HS-5 (cell line): ENCODE measurements at regions not wholly inside any gene's neighbourhood (a gene's known extent, or its start where the extent isn't known, plus 50 kb on each side); places are given as distances from the start of the nearest gene placed in this dataset.

Source experiments
- DNase-seq: peaks from one replicate; pipeline ENCODE4 v3.0.0-alpha.2; 2012; ENCODE audit warnings: low read depth

DNA sequence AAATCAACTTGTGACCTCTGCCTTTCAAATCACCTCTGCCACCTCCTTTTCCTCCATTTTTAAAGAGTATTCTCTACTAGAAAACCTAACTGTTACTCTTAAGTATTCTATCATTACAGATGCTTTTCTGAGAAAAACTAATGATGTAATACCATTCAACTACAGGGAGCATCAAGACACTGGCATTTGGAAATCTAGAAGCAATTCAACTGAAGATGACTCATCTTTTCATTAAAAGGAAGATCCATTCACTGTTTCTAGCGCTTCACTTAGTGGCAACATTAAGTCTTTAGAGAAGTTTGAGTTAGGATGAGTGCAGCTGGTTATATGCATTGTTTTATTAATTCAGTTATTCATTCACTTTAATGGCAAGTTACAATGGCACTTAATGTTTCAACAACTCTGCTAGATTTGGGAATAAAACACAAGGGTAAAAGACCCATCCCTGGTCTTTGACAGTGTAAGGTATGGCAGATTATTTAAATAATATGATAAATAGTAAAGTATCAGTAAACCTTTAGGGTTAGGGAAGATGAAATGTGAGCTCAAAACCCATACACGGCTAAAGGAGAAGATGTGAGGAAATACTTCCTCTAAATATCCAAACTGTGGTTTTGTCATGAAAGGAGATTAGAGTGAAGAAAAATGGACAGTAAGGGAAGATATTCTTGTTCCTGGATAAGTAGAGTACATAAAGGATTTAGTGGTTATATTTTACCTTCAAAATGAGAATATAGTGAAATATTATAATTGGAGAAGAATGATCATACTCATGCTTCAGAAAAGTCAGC is 61.7 kb downstream of the KCNJ2 start:
- no peak for DNase-seq

DNA sequence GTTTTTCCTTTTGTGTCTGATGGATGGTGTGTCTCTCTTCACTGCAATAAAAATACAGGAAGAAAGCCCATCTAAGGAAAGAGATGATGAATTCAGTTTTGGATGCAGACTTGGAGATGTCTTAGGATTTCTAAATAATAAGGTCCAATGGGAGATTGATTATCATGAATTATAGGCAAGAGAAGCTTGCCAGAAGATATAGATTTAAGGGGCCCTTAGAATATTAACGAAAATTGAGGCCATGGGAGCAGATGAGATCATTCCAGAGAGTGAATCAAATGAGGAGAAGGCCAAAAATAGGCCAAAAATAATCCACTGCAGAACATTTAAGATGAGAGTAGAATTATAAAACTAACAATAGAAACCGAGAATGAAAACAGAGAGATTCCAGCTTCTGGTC is 63.1 kb downstream of the KCNJ2 start:
- DNase-seq: no peak

DNA sequence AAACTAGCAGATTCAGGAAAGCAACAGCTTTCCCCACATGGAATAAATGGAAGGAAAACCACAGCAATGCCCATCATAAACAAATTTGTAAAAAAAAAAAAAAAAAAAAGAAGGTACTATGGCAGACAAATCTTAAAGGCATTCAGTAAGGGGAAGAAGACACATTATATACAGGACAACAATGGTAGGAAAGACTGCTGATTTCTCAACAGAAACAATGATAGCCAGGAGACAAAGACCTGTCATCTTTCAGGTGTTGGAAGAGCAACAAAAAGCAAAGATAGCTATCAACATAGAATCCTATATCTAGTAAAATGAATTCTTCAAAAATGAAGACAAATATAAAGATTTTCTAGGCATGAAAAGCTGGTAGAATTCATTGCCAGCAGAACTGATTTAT is 65.9 kb downstream of the KCNJ2 start:
- no peak for DNase-seq

DNA sequence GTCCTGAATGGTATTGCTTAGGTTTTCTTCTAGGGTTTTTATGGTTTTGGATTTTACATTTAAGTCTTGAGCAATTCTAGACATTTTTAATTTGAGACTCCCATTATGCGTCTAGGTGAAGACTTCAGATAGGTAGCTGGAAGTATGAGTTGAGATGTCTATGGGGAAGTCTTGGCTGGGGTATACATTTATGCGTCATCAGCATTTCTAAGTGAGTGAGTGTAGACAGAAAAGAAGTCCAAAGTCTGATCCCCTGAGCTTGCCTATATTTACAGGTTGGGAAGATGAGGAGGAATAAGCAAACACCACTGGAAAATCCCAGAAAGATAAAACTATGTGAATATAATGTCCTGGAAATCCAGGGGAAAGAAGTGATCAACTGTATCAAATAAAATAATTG is 68.9 kb downstream of the KCNJ2 start:
- DNase-seq: no peak

DNA sequence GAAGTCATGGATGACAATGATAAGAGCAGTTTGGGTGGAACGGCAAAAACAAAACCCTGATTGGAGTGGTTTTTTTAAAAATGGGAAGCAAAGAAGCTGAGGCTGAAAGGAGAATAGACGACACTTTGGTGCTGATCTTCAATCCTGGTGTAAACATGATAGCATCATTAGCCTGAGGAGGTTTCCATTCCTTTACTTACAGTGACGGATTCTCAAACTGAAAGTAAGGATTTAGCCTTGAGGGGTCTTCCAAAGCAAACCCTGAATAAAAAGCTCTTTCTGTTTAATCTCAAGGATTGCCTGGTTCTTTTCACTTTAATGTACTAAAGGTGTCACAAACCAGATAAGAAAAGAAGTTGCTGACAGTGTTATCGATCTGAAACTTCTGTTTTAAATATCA is 69.3 kb downstream of the KCNJ2 start:
- no peak for DNase-seq

DNA sequence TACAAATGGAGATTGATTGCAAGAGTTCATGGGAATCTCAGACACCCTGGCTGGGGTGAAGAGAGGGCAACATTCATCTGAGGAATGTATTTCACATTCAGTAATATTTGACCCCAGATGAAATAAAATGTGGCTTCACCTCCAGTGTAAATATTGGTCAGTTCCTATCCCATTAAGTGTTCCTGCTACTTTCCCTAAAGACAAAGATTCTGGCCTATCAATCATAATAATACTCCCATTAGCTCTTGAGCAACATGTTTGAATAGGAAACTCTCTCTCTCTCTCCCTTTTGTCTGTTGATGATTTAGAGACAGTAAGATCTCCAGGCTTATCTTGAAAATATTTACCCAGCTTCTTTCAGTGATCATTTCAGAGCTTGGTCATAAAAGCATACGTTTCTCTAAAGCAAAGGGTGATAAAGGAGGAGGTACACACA is 70.1 kb downstream of the KCNJ2 start:
- no peak for DNase-seq

DNA sequence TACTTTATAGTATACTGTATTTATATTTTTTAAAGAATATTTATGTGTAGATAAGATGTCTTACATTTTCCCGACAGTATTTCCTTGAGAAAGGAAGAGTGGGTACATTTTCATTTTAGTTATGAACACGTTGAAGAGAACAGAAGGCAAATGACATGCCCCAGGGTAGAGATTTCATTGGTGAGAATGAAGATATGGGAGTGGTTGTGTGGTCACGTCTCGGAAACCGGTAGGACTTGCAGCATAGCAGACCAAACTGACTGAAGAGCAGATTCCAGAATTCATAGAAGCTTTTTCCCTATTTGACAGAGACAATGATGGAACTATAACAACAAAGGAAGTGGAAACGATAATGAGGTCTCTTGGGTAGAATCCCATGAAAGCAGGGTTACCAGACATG is 71.7 kb downstream of the KCNJ2 start:
- DNase-seq: no peak

DNA sequence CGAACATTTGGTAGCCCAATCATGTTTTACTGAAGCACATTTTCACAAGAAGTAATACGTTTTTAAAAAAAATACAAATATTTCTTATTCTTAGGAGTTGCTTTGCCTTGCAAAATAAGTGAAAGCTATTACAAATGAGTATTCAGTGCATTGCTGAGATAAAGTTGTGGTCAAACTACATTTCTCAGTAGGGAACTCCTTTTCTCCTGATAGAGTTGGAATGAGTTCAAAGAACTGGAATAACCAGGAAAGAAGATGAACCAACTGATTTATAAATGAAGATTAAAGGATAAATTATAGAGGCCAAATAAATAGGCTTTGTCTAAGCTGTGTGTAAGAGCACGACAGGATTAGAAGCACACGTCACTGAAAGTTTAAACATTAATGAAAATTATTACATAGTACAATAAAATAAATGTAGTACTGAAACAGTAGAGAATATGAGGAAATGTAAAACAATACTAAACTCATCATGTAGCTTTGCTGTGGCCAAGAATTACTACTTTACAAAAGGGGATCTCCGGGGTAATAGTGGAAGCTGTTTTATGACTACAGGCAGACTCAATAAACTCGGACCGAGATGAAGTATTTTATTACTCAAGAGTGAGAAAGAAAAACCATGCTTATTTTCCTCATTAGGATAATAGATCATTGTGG is 73.6 kb downstream of the KCNJ2 start:
- no peak for DNase-seq

DNA sequence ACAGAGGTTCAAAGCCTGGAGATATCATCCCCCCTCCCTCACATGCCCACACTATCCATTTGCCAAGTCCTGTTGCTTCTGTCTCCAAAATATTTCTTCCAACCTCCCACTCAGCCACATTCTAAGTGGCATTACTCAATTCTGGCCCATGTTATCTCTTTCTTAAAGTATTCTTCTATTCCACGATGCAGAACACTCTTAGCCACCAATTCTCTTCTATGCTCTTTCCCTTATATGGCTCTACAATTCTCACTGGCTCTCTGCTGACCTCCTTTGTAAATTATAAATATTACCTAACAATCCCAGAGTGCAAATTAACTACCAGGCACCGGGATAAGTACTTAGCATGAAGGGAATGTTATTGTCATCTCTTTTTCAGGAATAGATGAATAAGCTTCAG is 82.4 kb downstream of the KCNJ2 start:
- no peak for DNase-seq

DNA sequence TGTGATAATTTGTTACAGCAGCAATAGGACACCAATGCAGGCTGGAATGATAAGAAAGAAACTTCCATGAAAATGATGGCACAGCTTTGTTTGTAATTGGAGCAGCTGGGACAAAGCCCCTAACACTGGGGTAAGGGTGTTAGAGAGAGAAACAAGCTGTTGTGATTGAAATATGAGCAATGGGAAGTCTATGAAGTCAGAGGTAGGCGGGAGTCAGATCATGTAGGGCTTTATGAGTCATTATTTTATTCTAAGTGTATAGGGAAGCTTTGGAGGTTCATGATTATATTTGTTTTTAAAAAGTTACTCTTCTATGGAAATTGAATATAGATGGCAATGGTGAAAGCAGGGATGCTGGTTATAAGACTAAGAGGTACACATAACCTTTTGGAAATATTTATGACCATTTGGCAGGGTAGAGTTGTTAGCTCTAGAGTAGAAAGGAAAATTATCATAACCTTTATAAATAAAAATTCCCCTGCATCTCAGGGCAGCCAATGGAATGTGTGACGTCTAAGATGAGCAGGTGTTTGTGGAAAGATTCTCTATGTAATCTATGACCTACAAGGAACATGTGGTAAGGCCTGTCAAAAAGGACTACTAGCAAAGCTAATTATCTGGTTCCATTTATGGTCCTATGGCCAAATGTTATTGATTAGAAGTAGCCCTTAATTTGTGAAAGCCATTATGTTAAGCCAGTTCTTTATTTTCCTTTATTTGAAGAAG is 85.6 kb downstream of the KCNJ2 start:
- no peak for DNase-seq

DNA sequence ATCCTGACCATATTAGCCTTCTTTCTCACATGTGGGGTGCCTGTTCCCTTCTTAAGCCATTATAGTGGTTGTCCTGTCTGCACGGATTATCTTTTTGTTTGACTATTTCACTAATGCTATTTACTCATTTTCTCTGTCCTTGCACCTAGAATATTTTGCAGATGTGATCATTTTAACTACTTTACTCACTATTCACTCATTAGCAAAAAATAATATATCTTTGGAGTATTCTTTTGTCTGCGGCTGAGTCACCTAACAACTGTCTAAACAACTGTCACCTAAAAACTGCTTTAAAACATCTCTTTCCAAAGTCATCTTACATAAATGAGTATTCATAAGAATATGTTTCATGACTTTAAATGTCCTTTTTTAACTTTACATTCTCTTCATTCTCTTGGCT is 87.4 kb downstream of the KCNJ2 start:
- DNase-seq: no peak

DNA sequence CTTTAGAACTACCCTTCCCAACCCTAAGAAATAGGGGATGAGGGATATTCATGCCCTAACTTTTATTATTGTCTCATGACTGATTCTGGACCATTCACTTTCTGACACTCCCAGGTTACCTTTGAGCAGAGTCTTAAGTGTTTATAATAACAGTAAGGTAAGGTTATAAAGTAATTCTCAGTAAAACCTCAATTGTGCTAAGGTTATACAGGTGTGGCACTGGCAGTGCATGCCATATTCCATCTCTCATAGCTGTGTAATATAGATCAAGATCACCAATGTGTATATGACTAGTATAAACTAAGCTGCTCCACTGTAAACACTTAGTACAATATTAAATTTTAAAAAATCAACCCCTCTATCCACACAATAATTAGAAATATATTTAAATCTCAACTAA is 89.1 kb downstream of the KCNJ2 start:
- no peak for DNase-seq

DNA sequence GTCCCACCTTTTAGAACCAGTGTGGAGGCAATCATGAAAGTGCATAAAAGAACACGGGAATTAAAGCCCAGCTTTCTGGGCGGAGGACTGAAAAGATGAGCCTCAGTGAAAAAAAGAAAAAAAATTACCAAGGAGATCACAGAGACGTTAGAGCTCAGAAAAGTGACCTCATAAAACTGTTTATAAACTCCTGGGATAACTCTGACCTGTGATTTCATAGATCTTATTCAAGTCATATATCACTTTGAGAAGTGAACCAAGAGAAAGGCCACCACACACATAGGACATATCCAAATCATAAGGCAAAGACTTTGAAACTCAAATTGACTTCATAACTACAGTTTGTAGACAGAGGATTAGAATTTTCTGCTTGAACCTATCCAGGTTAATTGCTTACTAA is 90.1 kb downstream of the KCNJ2 start:
- DNase-seq: no peak

DNA sequence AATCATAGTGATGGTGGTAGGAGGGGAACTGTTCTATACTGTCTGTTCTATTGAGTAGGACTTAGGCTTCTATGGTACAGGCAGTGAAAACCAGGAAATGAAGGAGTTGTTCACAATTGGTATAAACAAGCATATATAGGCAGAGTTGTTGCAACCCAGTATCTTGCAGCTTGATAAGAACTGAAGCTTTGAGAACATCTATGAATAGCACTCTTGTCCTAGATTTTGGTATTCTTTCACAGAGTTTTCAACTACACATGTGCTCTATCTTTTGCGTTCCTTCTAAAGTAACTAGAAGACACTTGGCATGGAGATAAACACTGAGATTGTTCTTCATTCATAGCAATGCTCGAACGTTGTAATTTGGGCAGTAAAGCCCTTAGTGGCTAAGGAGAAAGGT is 91.8 kb downstream of the KCNJ2 start:
- no peak for DNase-seq

DNA sequence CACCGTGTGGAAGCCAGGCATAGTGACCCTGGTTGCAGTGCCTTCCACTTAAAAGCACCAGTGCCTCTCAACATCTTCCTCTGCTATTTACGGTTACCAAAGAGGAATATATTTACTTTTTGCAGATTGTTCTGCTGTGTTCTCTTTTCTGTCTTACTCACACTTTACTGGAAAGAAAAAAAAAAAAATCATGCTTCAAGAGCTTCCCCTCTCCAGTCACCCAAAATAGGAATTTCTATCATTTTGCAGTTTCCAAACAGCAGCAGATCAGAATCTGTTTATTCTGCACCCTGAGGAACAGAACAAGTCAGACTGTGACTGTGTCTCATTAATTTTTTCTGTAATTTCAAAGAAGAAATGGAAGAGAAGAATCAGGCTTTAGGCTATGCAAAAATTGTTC is 96.1 kb downstream of the KCNJ2 start:
- no peak for DNase-seq

DNA sequence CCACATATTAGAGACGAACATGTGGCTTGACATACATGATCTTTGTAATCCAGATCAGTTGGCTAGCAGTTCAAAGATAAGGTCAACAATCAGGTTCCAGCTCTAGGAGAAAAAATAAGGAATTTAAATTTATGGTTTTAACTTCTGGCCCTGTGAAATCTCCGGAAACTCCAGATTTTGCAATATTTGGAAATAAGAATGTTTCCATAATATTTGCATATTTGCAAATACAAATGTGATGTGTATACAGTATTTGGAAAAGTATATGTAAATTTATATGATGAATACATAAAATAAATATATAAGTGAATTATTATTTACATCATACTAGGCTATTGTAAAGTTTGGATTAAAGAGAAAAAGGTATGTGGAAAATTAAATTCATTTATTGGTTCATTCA is 97.1 kb downstream of the KCNJ2 start:
- no peak for DNase-seq

DNA sequence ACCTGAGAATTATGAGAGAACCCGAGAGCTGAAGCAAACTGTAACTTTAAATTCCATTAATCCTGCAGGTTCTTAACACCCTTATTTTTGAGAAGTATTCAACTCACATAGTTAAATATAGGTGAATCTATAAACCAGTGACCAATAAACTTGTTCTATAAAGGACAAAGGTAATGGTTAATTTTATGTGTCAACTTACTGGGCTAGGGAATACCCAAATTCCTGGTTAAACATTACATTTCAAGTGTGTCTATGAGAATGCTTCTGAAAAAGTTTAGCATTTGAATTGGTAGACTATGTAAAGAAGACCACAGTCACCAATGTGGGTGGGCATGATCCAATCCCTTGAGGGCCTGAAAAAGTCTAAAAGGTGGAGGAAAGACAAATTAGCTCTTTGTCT is 99.1 kb downstream of the KCNJ2 start:
- DNase-seq: no peak

DNA sequence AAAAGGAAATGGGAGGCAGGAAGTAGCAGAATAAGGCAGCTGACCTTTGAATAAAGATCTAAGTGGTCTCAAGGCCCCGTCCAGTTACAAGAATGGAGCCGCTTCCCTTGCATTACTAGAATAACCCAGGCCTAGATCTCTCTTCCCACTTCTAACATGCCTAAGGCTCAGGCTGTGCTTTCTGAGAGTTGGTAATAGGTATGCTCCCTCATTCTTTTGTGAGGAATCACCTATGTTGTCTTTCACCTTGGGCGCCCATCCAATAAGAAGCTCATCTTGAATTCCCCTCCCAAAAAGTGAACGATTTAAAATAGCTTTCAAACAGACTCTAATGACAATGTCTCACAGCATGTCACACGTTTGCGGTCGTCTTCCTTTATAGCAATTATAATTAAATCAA is 101.2 kb downstream of the KCNJ2 start:
- DNase-seq: no peak

DNA sequence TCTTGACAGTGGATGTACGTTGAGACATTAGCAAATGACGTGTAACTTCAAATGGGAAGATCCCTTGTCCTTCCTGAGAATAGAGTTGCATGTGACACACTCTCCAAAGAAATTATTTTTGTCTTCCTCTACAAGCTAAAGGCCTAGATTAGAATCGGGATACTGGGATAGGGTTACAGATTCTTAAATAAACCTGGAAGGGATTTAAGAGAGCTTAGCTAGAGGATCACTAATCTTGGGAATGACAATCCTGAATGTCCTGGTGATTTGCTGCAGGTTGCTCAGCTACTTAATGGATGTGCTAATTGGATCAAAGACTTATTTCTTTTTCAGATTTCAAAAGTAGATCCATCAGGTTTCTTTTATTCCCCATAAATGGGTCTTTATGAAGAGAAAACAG is 101.9 kb downstream of the KCNJ2 start:
- no peak for DNase-seq

DNA sequence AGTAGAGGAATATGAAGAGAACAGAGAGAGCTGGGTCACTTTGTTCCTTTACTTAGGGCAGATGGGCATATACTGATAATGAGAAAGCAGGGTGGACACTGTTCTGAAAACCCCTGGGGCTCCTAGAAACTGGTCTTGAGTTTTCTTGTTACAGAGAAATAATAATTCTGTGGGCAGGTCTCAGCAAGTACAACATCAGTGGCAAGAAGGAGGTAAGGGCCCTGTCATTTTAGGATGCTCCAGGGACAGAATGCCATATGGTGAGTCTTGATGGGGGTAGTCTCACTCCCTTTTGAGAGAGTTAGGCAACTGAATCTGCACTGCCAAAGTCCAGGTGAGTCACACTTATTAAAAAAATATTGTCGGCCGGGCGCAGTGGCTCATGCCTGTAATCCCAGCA is 102.3 kb downstream of the KCNJ2 start:
- DNase-seq: no peak

DNA sequence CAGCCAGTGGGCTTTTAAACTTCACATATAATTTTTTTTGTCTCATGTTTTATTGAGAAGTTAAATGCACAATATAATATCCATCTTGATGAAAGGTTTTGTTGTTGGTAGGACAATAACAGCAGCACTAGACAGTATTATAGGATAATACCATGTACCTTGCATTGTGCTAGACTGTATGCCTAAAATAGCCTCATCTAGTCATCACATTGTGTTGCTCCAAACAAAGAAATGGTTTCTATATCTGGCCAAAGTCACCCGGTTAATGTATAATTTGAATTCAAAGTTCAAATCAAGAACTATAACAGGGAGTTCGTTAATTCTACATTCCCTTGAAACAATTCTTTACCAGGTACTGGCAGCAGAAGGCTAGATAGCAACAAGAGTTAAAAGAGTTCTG is 104.9 kb downstream of the KCNJ2 start:
- no peak for DNase-seq

DNA sequence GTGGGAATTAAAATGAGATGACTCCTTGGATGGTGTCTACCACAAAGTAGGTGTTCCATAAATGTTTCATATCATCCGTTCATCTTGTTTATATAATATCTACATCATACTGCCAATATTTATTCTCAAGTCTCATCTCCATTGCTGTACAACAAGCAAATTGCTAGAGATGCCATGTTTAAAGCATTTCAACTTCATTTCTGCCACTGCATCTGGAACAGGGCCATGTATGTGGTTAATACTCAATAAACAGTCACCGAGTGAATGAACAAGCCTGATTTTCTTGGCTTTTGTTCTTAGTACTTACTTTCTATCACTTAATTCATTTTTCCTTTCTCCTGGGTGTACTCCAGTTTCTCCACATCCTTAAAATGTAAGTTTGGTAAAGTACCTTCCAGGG is 107.6 kb downstream of the KCNJ2 start:
- DNase-seq: no peak

DNA sequence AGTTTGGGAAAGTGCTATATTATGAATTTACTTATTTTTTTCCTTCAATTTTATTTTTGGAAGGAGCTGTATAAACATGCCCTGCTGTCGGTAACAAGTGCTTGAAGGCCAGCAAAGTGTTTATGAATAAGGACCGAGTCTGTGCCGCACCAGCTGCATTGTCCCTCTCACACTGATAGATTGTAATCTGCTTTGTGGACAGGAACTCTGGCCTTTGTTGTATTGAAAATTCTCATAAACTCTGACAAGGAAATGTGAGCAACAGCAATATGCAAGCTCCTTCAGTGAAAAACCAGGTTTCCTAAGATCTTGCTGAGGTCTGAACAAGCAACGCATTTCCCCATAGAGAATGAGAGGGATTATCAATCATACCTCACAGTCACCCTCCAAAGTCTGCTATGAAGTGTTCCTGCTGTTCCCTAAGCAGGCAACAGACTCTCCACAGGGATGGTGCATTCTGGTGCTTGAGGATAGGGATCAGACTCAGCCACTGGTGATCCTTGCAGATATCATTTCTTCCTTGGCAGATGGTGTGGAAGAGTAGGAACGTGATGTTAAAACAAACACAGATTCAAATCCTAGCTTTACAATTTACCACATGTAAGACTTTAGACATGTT is 109.6 kb downstream of the KCNJ2 start:
- DNase-seq: no peak
